ENCODE measurements at regions not wholly inside any gene's neighbourhood (a gene's known extent, or its start where the extent isn't known, plus 50 kb on each side); places are given as distances from the start of the nearest gene placed in this dataset.

GRCh38 chr15:70602834-70603560, 160.4 kb downstream of the UACA start:
- DNase-seq (ENCODE audit: low spot score in 2 of 2) = no peak
- WGBS, 2 donors = 82 to 85% methylated on average over 12 of the region's 12 CpGs
- H3K4me3 ChIP-seq (ENCODE audit: low read depth, poor library complexity, severe bottlenecking) = no peak overlapping the region
- TF ChIP-seq CTCF (IDR thresholded peaks at IDR 0.05) (no peak), POLR2A (IDR thresholded peaks at IDR 0.05) (no peak)
- intact Hi-C loops (cut with DNase I; ENCODE audit: low total_unique reads) = no loop called here

- DNase-seq (ENCODE audit: low spot score in 2 of 2) = no peak
- WGBS, 2 donors = 92 to 94% methylated on average over 4 of the region's 4 CpGs
- H3K4me3 ChIP-seq (ENCODE audit: low read depth, poor library complexity, severe bottlenecking) = no peak overlapping the region
- intact Hi-C loops (cut with DNase I; ENCODE audit: low total_unique reads) = no loop called here
- TF ChIP-seq POLR2A (IDR thresholded peaks at IDR 0.05) (no peak), CTCF (IDR thresholded peaks at IDR 0.05) (no peak)
Observed at GRCh38 chr15:70602281-70602680, 161.1 kb downstream of the UACA start.

- no peak for DNase-seq (ENCODE audit: low spot score in 2 of 2)
- intact Hi-C loops (cut with DNase I; ENCODE audit: low total_unique reads) = no loop called here
- TF ChIP-seq POLR2A (IDR thresholded peaks at IDR 0.05) (no peak), CTCF (IDR thresholded peaks at IDR 0.05) (no peak)
- no peak overlapping the region for H3K4me3 ChIP-seq (ENCODE audit: low read depth, poor library complexity, severe bottlenecking)
- 96 to 98% methylated on average over 3 of the region's 3 CpGs for WGBS, 2 donors
Observed at GRCh38 chr15:70597945-70598344, 165.4 kb downstream of the UACA start.

- intact Hi-C loops (cut with DNase I; ENCODE audit: low total_unique reads) = no loop called here
- no peak for DNase-seq (ENCODE audit: low spot score in 2 of 2)
- WGBS, 2 donors = 63 to 76% methylated on average over 5 of the region's 5 CpGs
- H3K4me3 ChIP-seq (ENCODE audit: low read depth, poor library complexity, severe bottlenecking) = no peak overlapping the region
- TF ChIP-seq POLR2A (IDR thresholded peaks at IDR 0.05) (no peak), CTCF (IDR thresholded peaks at IDR 0.05) (no peak)
Observed at GRCh38 chr15:70597056-70597603, 166.2 kb downstream of the UACA start.

- no peak for TF ChIP-seq POLR2A (IDR thresholded peaks at IDR 0.05)
- no peak for TF ChIP-seq CTCF (IDR thresholded peaks at IDR 0.05)
- no peak for DNase-seq (ENCODE audit: low spot score in 2 of 2)
- WGBS, 2 donors = 90 to 96% methylated on average over 2 of the region's 2 CpGs
- intact Hi-C loops (cut with DNase I; ENCODE audit: low total_unique reads) = no loop called here
- no peak overlapping the region for H3K4me3 ChIP-seq (ENCODE audit: low read depth, poor library complexity, severe bottlenecking)
Observed at GRCh38 chr15:70596354-70597055, 166.9 kb downstream of the UACA start.
